OCI-LY1 (cell line): ENCODE measurements at regions not wholly inside any gene's neighbourhood (a gene's known extent, or its start where the extent isn't known, plus 50 kb on each side); places are given as distances from the start of the nearest gene placed in this dataset.

Source experiments
- EZH2 ChIP-seq: fragments of 200-600 bp; sonication (generic), shearing (Covaris generic); IDR thresholded peaks from 2 replicates; pipeline ENCODE4 v1.8.0; 2017; ENCODE audit warnings: borderline replicate concordance, mixed run types, mild to moderate bottlenecking, antibody characterized with exemption, low read length, moderate library complexity, mixed read lengths
- TF ChIP-seq, protein P1 (sequence below): fragments of 200-600 bp; sonication (generic), shearing (Covaris generic); IDR thresholded peaks from 2 replicates; pipeline ENCODE4 v1.5.1; 2017; ENCODE audit warnings: mild to moderate bottlenecking, antibody characterized with exemption, low read length, moderate library complexity, mixed read lengths

GRCh38 chr6:169386411-169387057, 132.9 kb upstream of the THBS2 start:
- TF ChIP-seq, protein P1, sequence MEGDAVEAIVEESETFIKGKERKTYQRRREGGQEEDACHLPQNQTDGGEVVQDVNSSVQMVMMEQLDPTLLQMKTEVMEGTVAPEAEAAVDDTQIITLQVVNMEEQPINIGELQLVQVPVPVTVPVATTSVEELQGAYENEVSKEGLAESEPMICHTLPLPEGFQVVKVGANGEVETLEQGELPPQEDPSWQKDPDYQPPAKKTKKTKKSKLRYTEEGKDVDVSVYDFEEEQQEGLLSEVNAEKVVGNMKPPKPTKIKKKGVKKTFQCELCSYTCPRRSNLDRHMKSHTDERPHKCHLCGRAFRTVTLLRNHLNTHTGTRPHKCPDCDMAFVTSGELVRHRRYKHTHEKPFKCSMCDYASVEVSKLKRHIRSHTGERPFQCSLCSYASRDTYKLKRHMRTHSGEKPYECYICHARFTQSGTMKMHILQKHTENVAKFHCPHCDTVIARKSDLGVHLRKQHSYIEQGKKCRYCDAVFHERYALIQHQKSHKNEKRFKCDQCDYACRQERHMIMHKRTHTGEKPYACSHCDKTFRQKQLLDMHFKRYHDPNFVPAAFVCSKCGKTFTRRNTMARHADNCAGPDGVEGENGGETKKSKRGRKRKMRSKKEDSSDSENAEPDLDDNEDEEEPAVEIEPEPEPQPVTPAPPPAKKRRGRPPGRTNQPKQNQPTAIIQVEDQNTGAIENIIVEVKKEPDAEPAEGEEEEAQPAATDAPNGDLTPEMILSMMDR = no peak
- TF ChIP-seq EZH2 = no peak
